ENCODE measurements at regions not wholly inside any gene's neighbourhood (a gene's known extent, or its start where the extent isn't known, plus 50 kb on each side); places are given as distances from the start of the nearest gene placed in this dataset.

DNA sequence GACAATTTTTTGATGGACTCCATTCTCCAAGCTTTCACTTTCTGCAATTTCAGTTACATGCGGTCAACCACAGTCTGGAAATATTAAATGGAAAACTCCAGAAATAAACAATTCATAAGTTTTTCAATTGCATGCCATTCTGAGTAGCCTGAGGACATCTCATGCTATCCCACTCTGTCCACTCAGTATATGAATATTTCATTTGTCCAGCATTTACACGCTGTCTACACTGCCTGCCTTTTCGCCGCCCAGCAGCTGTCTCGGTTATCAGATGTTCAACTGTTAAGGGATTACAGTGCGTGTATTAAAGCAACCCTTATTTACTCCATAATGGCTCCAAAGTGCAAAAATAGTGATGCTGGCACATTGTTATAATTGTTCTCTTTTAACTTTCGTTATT lies 116.3 kb downstream of the ADSS2 start:
- in situ Hi-C loops (cut with HindIII; ENCODE audit: low pct_unique_long_range_greater_than_20kb, low sequenced_read_pairs) = no loop called here
- TF ChIP-seq JUND (IDR thresholded peaks at IDR 0.05; ENCODE audit: low read depth) = no peak

GRCh38 chr1:244336232-244336899 lies 115.3 kb downstream of the ADSS2 start:
- in situ Hi-C loops (cut with HindIII; ENCODE audit: low pct_unique_long_range_greater_than_20kb, low sequenced_read_pairs) = no loop called here
- no peak for TF ChIP-seq JUND (IDR thresholded peaks at IDR 0.05; ENCODE audit: low read depth)
- no peak for DNase-seq (ENCODE audit: low read depth in 1 of 2, low spot score in 1 of 2)

More for the DNA sequence above, 116.3 kb downstream of the ADSS2 start:
- no peak for DNase-seq (ENCODE audit: low read depth in 1 of 2, low spot score in 1 of 2)

GRCh38 chr1:244337839-244338238 lies 113.9 kb downstream of the ADSS2 start:
- in situ Hi-C loops (cut with HindIII; ENCODE audit: low pct_unique_long_range_greater_than_20kb, low sequenced_read_pairs) = no loop called here
- no peak for TF ChIP-seq JUND (IDR thresholded peaks at IDR 0.05; ENCODE audit: low read depth)
- no peak for DNase-seq (ENCODE audit: low read depth in 1 of 2, low spot score in 1 of 2)

DNA sequence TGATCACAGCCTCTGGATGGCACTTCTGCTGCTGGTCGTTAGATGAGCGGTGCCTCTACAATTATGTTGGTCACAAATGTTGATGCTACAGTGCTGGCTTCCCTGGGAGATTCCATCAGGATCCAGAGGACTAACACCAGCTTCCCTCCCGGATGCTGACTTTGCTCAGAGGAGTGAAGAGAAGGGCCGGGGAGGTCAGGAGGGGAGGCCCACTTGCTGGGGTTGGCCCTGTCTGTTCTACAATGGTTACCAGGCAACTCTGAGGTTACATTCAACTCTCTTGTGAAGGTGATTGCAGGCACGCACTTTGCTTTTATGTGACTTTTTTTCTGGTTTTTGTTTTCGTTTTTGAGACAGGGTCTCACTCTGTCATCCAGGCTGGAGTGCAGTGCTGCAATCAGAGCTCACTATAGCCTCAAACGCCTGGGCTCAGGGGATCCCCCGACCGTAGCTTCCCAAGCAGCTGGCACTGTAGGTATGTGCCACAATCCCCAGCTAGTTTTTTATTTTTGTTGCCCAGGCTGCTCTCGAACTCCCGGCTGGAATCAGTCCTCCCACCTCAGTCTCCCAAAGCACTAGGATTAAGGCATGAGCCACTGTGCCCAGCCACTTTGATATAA lies 112.5 kb downstream of the ADSS2 start:
- in situ Hi-C loops (cut with HindIII; ENCODE audit: low pct_unique_long_range_greater_than_20kb, low sequenced_read_pairs) = no loop called here
- TF ChIP-seq JUND (IDR thresholded peaks at IDR 0.05; ENCODE audit: low read depth) = no peak
- no peak for DNase-seq (ENCODE audit: low read depth in 1 of 2, low spot score in 1 of 2)

- DNase-seq (ENCODE audit: low read depth in 1 of 2, low spot score in 1 of 2) = no peak
- in situ Hi-C loops (cut with HindIII; ENCODE audit: low pct_unique_long_range_greater_than_20kb, low sequenced_read_pairs) = no loop called here
- no peak for TF ChIP-seq JUND (IDR thresholded peaks at IDR 0.05; ENCODE audit: low read depth)
Observed at GRCh38 chr1:244339776-244340175, 111.9 kb downstream of the ADSS2 start.

GRCh38 chr1:244340396-244340795 lies 111.3 kb downstream of the ADSS2 start:
- in situ Hi-C loops (cut with HindIII; ENCODE audit: low pct_unique_long_range_greater_than_20kb, low sequenced_read_pairs) = no loop called here
- TF ChIP-seq JUND (IDR thresholded peaks at IDR 0.05; ENCODE audit: low read depth) = no peak
- DNase-seq (ENCODE audit: low read depth in 1 of 2, low spot score in 1 of 2) = no peak

- DNase-seq (ENCODE audit: low read depth in 1 of 2, low spot score in 1 of 2) = no peak
- in situ Hi-C loops (cut with HindIII; ENCODE audit: low pct_unique_long_range_greater_than_20kb, low sequenced_read_pairs) = no loop called here
- no peak for TF ChIP-seq JUND (IDR thresholded peaks at IDR 0.05; ENCODE audit: low read depth)
Observed at GRCh38 chr1:244341455-244342450, 110.0 kb downstream of the ADSS2 start.

DNA sequence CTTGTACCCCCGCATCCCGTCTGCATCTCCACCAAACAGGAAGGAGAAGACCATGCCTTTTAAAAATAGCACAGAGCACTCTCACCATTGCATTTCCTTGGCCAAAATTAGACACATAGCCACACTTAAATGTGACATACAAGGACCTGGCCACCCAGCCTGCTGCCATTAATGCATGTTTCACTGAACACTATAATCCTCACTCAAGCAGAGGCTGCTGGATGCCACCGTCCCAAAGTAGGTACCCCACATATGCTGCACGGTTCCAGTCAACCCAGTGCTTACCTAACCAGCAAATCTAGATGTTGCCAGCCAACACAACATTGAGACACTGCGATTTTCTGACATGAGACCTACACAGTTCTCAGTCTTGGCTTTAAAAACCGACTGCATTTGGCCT lies 107.7 kb downstream of the ADSS2 start:
- in situ Hi-C loops (cut with HindIII; ENCODE audit: low pct_unique_long_range_greater_than_20kb, low sequenced_read_pairs) = no loop called here
- no peak for TF ChIP-seq JUND (IDR thresholded peaks at IDR 0.05; ENCODE audit: low read depth)
- DNase-seq (ENCODE audit: low read depth in 1 of 2, low spot score in 1 of 2) = no peak

GRCh38 chr1:244346972-244347618 lies 104.6 kb downstream of the ADSS2 start:
- in situ Hi-C loops (cut with HindIII; ENCODE audit: low pct_unique_long_range_greater_than_20kb, low sequenced_read_pairs) = no loop called here
- TF ChIP-seq JUND (IDR thresholded peaks at IDR 0.05; ENCODE audit: low read depth) = no peak
- no peak for DNase-seq (ENCODE audit: low read depth in 1 of 2, low spot score in 1 of 2)

DNA sequence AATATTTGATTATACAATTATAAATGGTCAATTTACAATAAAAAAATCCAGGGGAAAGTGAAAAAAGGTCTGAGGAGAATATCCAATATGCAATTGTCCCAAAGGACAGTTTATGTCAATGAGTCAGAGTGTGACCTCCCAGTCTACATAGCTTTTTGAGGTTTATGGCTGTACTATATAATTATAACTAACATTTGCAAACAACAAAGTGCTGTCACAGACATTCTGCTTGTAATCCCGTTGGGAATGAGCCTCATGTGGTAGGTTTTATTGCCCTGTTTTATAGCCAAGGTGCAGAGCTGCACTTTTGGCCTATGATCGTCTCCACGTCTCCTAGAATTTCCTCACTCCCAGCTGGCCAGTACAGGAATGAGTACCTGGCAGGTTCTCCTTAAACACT lies 103.8 kb downstream of the ADSS2 start:
- no peak for DNase-seq (ENCODE audit: low read depth in 1 of 2, low spot score in 1 of 2)
- TF ChIP-seq JUND (IDR thresholded peaks at IDR 0.05; ENCODE audit: low read depth) = no peak
- in situ Hi-C loops (cut with HindIII; ENCODE audit: low pct_unique_long_range_greater_than_20kb, low sequenced_read_pairs) = no loop called here

GRCh38 chr1:244349103-244349531 lies 102.6 kb downstream of the ADSS2 start:
- in situ Hi-C loops (cut with HindIII; ENCODE audit: low pct_unique_long_range_greater_than_20kb, low sequenced_read_pairs) = no loop called here
- DNase-seq (ENCODE audit: low read depth in 1 of 2, low spot score in 1 of 2) = no peak
- no peak for TF ChIP-seq JUND (IDR thresholded peaks at IDR 0.05; ENCODE audit: low read depth)

GRCh38 chr1:244349581-244350001 lies 102.1 kb downstream of the ADSS2 start:
- DNase-seq (ENCODE audit: low read depth in 1 of 2, low spot score in 1 of 2) = no peak
- TF ChIP-seq JUND (IDR thresholded peaks at IDR 0.05; ENCODE audit: low read depth) = no peak
- in situ Hi-C loops (cut with HindIII; ENCODE audit: low pct_unique_long_range_greater_than_20kb, low sequenced_read_pairs) = no loop called here

Measured in T47D (cell line).